ENCODE measurements at regions not wholly inside any gene's neighbourhood (a gene's known extent, or its start where the extent isn't known, plus 50 kb on each side); places are given as distances from the start of the nearest gene placed in this dataset.
"Not testable (repeated sequence)": the region's sequence is repeated elsewhere in the genome, so short reads cannot be mapped to it uniquely, and the experiment has no call there.

DNA sequence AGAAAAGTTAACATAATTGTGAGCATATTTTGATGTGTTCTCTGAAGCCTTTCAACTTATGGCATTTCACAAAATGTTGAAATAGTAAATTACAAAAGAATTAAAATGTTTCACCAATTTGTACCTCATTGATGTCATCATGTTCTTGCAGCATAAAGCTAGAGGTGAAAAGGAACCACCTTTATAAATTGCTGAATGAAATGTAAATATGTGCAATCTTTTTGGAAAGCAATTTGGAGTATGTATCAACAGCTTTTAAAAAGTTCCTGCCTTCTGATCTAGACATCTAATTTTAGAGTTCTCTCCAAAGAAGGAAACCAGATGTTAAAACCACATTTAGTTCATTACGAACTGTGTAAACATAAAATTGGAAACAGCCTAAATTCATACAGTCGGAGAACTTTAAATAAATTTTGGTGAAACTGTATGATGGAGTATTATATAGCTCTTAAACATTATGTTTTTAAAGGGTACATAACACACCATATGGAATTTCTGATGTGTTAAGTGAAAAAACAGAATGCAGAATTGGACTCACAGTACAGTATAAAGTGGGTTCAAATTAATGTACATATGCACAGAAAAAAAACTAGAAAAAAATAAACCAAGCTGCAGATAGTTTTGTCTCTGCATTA lies 311.2 kb upstream of the NAALADL2 start:
- FAIRE-seq: no peak

DNA sequence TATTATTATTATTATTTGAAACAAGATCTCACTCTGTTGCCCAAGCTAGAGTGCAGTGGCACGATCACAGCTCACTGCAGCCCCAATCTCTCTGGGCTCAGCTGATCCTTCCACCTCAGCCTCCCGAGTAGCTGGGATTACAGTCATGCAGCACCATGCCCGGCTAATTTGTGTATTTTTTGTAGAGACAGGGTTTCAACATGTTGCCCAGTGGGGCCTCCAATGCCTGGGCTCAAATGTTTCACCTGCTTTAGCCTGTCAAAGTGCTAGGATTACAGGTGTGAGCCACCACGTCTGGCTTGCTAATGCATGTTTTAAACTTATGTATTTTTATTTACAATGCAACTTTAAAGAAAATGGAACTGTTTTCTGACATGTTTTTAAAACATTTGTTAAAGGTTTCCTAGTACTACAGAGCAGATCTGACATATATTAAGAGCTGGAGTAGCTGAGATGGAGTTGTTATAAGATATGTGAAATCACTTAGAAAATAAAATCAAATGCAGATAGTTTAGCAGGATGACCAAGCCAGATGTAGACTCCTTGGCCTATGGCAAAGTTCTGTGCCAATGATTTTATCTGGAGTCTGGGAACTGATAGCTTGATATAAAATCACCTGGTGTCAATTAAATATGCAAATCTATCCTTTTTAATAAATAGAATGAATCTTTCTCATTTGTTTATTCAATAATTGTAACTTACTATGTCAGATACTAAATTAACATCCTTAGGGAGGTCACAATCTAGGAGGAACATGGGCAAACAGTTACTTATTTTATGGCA lies 310.1 kb upstream of the NAALADL2 start:
- FAIRE-seq: no peak

DNA sequence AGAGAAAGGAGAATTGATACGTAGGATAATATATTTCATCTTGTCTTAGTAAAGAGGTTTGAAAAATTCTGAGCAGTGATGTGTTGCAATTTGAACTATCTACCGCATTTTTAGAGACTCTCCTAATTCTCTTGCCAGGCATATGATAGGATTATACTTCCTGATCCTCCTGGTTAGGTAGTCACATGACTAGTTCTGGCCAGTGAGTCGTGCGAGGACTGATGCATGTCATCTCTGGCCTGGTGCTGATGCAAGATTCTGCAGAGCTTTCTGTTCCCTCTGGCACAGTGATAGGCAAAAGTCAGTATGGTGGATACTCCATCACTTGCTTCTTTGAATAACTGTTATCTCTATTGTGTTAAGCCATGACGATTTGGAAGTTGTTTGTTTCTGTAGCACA lies 277.6 kb upstream of the NAALADL2 start:
- FAIRE-seq: no peak

DNA sequence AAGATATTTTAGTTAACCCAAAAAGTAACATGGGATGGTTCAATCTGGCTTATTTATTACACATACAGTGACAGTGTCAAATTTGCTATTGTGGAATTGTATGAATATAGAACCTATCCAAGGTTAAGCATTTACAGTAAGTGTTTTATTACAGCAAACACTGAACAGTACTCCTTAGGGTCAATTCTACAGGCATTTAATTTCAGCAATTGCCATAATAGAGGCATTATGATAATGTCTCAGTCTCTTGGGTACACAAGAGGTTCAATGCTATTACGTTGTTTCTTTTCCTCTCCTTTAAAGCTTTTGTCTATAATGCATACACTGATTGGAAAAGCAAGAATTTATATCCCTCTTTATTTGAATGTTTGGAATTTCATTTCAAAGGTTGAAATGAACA lies 275.7 kb upstream of the NAALADL2 start:
- no peak for FAIRE-seq

DNA sequence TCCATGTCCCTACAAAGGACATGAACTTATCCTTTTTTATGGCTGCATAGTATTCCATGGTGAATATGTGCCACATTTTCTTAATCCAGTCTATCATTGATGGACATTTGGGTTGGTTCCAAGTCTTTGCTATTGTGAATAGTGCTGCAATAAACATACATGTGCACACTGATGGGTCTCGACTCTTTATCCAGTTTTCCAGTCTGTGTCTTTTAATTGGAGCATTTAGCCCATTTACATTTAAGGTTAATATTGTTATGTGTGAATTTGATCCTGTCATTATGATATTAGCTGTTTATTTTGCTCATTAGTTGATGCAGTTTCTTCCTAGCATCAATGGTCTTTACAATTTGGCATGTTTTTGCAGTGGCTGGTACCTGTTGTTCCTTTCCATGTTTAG lies 272.0 kb upstream of the NAALADL2 start:
- not testable (repeated sequence) for FAIRE-seq

DNA sequence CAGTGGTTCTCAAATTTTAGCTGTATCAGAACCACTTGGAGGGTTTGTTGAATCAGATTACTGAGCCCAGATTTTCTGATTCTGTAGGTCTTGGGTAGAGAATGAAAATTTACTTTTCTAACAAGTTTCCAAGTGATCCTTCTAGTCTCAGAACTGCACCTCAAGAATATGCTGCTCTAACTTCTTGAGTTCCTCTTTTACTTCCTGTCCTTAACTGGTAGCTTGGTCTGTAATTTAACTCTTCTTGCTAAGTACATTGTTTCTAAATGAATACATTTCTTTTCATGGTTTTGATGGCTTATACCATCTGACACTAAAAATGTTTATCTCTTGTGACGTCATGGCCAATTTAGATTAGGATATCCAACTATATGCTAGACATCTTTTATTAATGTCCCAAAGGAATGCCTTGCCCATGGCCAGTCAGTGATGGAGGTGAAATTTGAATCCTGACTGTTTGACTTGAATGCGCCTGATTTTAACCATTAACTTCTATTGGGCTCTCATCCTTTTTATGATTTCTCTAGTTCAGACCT lies 262.6 kb upstream of the NAALADL2 start:
- FAIRE-seq: no peak

DNA sequence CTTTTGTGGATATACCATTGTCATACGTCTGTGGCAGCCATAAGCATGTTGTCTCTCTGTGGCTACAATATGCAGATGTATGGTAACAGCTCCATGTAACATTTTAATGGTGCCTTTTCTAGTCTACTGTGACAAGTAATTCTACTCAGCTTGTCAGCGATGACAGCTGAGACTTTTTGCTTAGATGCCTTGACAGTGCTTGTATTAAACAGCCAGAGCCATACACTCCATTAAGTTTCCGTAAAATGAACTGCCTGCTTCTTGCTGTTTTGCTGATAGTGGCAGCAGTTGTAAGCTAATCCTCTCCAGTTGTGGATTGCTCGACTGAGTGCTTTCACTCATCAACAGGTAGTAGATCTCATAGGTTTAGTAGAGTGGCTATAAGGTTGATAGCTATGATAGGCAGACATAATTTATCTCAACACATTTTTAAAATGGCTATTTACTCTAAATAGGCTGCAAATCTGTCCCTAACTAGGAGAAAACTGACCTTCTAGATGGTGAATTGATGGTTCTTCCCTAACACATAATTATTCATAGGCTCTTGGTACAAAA lies 260.2 kb upstream of the NAALADL2 start:
- FAIRE-seq: no peak

DNA sequence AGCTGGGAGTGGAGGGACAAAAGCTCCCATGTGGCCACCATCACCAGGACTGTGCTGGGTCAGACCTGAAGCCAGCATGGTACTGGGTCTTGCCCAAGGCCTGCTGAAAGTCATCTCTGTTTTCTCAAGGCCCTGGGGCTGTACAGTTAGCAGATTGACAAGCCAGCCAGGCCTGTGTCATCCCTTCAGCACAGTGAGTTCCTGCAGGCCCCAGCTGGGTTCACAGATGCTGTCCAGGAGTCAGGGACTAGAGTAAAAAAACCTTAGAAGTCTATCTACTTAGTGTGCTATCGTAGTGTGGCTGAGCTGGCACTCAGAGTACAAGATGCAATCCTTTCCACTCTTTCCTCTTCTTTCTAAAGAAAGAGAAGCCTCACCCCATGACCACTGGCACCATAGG lies 246.0 kb upstream of the NAALADL2 start:
- FAIRE-seq: no peak

DNA sequence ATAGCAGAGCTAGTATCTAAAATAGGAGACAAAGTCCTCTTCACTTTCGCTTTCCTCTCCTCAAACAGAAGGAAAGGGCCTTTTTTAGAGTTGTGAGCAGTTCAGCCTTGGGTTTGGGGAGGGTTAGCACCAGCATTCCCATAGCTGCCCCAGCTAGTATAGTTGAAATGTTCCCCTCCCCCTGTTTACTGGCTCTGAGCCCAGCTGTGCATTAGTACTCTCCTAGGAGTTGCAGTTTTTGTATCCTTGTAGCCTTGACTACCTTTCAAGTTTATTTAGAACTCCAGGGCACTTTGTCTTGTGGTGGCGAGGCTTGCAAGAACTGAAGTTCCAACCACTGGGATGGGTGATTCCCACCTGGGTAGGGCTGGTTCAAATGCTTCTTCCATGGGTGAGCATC lies 245.1 kb upstream of the NAALADL2 start:
- FAIRE-seq: no peak

DNA sequence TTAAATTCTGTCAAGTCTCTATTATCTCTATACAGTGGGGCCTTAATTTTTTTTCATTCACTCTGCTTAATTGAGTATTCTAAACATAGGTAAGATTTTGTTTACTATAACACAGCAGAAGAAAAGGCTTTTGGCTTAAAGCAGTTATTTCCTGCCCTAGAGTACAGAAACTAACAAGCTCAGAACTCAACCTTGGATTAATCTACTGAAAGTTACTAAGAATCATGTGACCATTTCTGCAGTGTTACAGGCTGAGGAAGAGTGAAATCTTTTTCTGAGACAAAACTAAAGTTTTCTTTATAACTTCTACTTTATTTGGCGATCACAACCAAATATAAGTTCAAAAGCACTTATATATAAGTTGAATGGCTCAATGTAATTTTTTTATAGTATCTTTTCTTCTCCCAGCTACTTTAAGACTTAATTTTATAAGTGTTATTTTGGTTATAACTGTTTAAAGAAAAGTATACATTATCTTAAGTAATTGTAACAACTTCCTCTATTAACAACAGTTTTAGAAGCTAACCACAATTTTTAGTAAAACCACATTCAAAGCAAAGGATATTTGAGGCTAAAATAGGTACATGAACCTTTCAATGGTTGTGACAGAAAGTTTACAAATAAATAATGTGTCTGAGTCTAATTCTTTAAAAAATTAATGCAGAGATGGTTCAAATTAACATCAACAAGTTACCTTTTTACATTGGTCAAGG lies 240.6 kb upstream of the NAALADL2 start:
- peak; percentile 41 for FAIRE-seq

DNA sequence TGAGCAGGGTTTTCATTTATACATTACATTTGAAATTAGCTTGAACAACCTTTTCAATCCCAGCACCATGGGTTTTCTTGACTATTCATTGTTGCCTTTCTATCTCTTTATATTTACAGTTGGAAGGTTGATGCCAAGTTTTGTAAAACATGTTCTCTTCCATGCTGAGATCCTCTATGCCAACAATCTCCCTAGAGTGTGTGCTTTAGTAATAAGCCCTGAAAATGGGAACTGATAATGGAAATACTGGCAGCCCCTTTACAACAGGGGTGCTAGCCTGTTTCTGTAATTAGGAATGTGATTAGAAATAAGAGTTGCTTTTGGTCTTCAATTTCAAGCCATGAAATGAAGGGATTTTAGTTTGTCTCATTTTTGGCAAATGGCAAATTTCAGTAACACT lies 239.9 kb upstream of the NAALADL2 start:
- FAIRE-seq: no peak

DNA sequence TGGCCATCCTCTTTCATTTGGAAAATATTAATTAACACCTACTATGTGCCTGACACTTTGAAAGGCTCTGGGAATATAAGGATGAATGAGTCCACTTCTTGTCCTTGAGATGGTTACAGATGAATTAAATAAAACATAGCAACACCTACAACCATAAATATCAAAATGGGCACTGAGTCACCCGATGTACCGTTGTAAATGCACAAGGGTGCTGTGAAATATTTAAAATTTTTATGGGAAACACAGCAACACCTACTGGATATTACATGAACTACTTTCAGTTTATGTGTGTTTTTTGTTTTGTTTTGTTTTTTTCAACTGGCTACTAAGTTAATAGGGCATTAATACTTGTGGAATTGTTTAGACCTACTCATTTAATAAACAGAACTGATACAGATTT lies 239.0 kb upstream of the NAALADL2 start:
- FAIRE-seq: peak; percentile 91

DNA sequence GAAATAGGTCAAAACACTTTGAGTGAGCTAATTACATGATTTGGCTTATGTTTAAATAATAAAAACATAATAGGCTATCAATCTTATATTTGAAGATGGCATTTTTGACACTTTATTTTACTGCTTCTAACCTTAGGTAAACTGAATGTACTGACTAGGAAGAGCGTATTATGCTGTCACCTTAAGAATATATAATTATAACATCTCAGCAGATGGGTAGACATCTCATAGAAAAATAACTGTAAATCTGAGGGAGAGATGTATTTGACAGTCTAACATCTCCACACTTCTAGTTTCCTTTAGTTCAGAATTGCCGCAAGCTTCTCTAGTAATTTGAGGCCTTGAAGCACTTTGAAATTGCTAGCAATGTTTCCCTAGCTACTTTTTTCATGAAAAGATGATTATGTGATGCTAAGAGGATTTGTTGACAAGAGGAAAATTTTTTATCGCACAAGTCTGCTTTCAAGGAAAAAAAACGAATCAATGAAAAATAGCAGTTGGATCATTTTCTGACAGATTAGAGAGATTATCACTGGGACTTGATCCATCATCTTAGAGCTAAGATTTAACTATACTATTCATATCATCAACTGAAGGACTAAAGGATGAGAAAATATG lies 238.2 kb upstream of the NAALADL2 start:
- FAIRE-seq: no peak

DNA sequence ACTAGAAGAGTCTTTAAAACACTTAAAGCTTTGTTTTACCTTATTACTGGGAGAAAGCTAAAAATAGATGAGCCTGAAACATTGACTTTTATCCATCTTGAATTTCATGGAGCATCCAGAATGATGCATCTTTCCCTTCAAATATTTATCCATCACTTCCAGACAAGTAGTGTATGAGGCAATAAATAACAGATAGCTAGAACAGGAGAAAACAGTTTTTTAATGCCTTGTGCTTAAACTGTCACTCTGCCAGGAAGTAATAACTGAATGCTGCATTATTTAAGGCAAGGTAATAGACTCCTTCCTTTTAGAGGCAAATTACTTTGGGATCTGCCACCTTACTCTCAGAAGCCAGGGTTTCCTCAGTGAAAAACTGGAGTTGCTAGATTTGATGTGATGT lies 225.8 kb upstream of the NAALADL2 start:
- FAIRE-seq: no peak

DNA sequence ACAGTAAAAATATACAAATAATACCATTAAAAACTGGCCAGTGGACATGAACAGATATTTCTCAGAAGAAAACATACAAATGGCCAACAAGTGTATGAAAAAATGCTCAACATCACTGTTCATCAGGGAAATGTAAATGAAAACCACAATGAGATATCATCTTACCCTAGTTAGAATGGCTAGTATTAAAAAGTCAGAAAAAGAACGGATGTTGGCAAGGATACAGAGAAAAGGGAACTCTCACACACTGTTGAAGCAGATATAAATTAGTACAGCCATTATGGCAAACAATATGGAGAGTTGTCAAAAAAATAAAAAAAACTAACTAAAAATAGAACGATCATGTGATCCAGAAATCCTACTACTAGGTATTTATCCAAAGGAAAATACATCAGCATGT lies 222.7 kb upstream of the NAALADL2 start:
- no peak for FAIRE-seq

DNA sequence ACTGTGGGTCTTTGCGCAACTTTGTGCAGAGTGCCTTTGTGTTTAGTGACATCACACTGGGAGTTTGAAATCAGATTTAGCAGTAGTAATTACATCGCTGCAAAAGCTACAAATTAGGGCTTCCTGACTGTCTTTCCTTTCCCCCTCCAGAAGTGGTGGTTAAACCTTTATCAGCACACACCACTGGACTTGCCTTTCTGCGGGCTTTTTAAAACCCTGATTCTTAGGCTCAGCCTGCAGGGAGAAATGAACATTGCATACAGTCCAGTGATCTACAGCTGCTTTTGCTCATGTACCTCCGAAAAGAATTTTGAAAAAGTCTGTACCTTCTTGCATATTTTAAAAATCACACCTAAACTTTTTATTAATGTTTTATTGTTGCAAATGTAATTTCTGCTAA lies 219.7 kb upstream of the NAALADL2 start:
- no peak for FAIRE-seq

DNA sequence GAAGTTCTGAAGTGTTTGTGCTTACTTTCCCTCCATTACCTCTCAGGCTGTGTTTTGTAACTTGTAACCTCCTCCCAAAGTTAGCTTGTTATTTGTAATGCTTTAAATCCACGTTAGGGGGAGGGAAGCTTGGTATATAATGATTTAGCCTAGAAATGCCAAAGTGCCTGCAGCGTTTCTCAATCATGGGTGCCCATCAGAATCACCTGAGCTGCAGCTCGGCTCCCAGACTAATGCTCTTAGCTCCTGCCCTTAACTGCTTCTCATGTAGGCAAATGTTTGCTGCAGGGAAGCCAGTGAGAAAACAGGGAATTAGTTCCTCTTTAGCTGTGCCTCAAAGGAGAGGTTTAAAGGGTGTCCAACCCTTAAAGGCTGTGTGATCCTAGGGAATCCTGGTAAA lies 219.2 kb upstream of the NAALADL2 start:
- FAIRE-seq: no peak

DNA sequence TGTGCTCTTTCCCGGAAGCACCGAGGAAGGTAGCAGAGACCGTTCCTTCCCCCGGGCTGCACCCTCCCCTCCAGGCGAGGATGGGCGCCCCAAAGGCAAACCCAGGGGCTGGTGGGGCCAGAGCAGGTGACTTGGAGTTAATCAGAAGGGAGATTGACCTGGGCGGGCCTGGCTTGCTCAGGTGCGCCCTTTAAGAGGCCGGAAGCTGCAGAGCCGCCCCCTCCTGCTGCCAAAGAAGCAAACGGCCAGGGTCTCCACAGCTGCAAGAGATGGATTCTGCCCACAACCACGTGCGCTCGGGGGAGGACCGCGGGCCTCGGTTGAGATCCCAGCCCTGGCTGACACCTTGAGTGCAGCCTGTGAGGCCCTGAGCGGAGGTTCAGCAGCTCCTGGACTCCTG lies 218.2 kb upstream of the NAALADL2 start:
- no peak for FAIRE-seq

DNA sequence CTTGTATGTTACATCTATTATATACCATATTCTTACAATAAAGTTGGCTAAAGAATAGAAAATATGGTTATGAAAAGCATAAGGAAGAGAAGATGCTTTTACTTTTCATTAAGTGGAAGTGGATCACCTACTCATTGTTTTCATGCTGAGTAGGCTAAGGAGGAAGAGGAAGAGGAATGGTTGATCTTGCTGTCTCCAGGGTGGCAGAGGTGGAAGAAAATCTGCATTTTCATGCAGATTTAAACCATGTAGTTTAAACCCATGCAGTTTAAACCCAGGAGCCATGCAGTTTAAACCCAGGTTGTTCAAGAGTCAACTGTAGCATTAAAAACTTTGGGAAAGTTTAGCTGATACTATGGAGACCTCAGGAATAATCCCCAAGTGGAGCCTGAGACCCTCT lies 214.8 kb upstream of the NAALADL2 start:
- no peak for FAIRE-seq

DNA sequence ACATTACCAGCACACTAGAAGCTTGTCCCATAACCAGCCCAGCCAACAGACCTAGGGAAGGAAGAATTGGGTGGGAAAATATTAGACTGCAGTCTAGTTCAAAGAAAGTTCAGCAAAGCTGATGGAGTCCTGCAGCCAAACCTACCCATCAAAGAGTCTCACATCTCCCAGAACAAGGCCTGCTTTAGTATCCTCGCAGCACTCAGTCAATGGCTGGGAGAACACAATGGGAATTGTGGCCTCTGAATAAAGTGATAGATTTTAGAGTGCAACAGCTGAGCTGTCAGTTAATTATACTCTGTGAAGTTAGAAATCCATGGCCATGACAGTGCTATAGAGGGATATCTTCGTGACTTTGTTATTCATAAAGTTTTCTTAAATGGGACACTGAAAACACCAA lies 207.2 kb upstream of the NAALADL2 start:
- FAIRE-seq: no peak

DNA sequence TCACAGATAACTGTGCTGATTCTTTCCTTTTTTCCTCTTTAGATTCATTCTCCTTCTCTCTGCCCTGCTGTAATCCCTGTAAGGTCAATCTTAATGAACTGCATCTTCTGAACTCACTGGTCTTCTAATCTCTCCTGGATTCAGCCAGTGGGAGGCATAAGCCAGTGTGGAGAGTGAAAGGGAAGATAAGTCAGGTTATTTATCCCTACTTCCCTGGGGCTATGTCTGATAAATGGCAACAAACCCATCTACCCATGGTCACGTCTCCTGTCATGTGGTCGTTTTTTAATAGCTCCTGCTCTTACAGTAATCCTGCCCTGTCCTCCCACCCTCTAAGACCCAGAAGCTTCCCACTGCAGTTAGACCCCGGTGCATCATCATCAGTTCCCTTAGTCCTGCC lies 199.6 kb upstream of the NAALADL2 start:
- FAIRE-seq: no peak

DNA sequence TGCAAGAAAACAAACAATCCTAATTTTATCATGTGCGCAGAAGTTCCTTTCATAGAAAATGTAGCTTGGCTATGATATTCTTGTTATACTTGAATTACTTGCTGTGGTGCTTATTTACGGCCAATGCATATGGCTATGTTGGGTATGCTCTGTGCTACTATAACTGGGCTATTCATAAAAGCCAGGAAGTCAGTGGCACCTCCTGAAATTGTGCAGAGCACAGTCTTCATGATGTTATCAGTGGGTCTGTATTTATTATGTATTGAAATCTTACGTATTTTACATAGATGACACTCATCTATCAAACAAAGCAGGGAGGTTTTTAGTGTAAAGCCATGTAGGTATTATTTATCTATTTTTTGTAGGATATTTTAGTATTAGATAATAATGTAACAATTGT lies 196.5 kb upstream of the NAALADL2 start:
- FAIRE-seq: no peak

DNA sequence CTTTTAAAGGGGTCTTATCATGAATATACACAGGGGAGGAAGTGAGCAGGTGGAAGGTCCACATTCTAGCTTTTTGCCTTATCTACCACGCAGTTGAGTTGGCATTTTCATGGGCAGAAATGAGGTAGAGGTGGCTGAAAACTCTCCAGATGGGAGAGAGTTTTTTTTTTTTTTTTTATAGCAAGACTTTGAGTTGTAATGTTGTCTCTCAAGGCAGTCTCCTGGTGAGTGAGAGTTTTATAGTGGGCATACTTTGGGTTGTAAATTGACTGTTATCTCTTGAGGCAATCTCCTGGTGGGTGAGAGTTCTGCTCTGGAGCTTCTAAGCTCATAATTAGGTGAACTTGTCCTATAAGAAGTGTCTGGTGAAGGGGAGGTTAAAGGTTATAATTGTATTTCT lies 191.7 kb upstream of the NAALADL2 start:
- FAIRE-seq: no peak

Measured in A204.1 (cell line).